ENCODE measurements at regions not wholly inside any gene's neighbourhood (a gene's known extent, or its start where the extent isn't known, plus 50 kb on each side); places are given as distances from the start of the nearest gene placed in this dataset.

DNA sequence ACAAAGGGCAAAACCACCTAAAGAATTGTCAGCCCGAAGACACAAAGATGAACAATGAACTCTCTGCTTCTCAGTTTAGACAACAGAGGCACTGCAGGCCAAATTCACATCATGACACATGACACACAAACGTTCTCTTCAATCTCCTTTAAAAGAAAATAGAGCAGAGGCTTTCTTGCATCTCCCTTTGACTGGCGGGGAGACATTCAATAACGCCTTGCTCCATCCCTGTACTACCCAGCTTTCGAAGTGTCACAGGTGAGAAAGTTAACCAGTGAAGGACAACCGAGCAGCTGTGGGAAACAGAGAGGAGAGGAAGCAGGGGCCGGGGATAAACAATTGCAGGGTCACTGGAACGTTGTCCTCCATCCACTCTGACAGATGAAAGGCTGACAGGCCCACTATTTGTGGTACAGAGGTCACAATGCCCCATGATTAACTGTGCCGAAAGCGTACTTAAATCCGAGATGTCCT, 130.8 kb downstream of the PHLDA1 start (continued):
- TF ChIP-seq ZNF484 (CRISPR knock-in tag; IDR thresholded peaks at IDR 0.05; ENCODE audit: borderline replicate concordance, low read depth) (no peak), RFX1 (IDR thresholded peaks at IDR 0.05) (no peak), NAIF1 (CRISPR knock-in tag; IDR thresholded peaks at IDR 0.05; ENCODE audit: borderline replicate concordance) (no peak), GATA4 (IDR thresholded peaks at IDR 0.05; ENCODE audit: borderline replicate concordance, low read depth) (peak; percentile 57; the same call in 1 of the 2 replicates), U2AF1 (optimal IDR thresholded peaks at IDR 0.05; ENCODE audit: low read depth, low read length) (no peak), PHF21A (CRISPR knock-in tag; IDR thresholded peaks at IDR 0.05) (peak; percentile 96), POLR2A (IDR thresholded peaks at IDR 0.05; ENCODE audit: insufficient read depth in 1 of 2, low read depth in 2 of 2, low read length in 2 of 2) (no peak), HNRNPUL1 (IDR thresholded peaks at IDR 0.05; ENCODE audit: low read depth, low read length) (no peak), TBP (CRISPR knock-in tag; IDR thresholded peaks at IDR 0.05) (no peak), FOXA3 (CRISPR knock-in tag; IDR thresholded peaks at IDR 0.05) (peak; percentile 76), ZNF839 (CRISPR knock-in tag; IDR thresholded peaks at IDR 0.05; ENCODE audit: borderline replicate concordance) (no peak), NFIB (CRISPR knock-in tag; IDR thresholded peaks at IDR 0.05; ENCODE audit: borderline replicate concordance) (no peak), CREB1 (IDR thresholded peaks at IDR 0.05) (no peak), CREB1 (CRISPR knock-in tag; IDR thresholded peaks at IDR 0.05) (0 out of 2 replicates have a peak, but pooled peaks have one; percentile 19), NCOA5 (CRISPR knock-in tag; IDR thresholded peaks at IDR 0.05) (no peak), EHMT2 (IDR thresholded peaks at IDR 0.05; ENCODE audit: borderline replicate concordance, low read depth, low read length) (no peak; the same call in 1 of the 2 replicates), ZNF101 (CRISPR knock-in tag; IDR thresholded peaks at IDR 0.05; ENCODE audit: borderline replicate concordance, low read depth) (no peak), ZNF317 (CRISPR knock-in tag; IDR thresholded peaks at IDR 0.05) (0 out of 2 replicates have a peak, but pooled peaks have one; percentile 26)
- TF ChIP-seq, protein P1, sequence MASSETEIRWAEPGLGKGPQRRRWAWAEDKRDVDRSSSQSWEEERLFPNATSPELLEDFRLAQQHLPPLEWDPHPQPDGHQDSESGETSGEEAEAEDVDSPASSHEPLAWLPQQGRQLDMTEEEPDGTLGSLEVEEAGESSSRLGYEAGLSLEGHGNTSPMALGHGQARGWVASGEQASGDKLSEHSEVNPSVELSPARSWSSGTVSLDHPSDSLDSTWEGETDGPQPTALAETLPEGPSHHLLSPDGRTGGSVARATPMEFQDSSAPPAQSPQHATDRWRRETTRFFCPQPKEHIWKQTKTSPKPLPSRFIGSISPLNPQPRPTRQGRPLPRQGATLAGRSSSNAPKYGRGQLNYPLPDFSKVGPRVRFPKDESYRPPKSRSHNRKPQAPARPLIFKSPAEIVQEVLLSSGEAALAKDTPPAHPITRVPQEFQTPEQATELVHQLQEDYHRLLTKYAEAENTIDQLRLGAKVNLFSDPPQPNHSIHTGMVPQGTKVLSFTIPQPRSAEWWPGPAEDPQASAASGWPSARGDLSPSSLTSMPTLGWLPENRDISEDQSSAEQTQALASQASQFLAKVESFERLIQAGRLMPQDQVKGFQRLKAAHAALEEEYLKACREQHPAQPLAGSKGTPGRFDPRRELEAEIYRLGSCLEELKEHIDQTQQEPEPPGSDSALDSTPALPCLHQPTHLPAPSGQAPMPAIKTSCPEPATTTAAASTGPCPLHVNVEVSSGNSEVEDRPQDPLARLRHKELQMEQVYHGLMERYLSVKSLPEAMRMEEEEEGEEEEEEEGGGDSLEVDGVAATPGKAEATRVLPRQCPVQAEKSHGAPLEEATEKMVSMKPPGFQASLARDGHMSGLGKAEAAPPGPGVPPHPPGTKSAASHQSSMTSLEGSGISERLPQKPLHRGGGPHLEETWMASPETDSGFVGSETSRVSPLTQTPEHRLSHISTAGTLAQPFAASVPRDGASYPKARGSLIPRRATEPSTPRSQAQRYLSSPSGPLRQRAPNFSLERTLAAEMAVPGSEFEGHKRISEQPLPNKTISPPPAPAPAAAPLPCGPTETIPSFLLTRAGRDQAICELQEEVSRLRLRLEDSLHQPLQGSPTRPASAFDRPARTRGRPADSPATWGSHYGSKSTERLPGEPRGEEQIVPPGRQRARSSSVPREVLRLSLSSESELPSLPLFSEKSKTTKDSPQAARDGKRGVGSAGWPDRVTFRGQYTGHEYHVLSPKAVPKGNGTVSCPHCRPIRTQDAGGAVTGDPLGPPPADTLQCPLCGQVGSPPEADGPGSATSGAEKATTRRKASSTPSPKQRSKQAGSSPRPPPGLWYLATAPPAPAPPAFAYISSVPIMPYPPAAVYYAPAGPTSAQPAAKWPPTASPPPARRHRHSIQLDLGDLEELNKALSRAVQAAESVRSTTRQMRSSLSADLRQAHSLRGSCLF (CRISPR knock-in tag; IDR thresholded peaks at IDR 0.05; ENCODE audit: borderline replicate concordance), result no peak
- TF ChIP-seq, protein P2, sequence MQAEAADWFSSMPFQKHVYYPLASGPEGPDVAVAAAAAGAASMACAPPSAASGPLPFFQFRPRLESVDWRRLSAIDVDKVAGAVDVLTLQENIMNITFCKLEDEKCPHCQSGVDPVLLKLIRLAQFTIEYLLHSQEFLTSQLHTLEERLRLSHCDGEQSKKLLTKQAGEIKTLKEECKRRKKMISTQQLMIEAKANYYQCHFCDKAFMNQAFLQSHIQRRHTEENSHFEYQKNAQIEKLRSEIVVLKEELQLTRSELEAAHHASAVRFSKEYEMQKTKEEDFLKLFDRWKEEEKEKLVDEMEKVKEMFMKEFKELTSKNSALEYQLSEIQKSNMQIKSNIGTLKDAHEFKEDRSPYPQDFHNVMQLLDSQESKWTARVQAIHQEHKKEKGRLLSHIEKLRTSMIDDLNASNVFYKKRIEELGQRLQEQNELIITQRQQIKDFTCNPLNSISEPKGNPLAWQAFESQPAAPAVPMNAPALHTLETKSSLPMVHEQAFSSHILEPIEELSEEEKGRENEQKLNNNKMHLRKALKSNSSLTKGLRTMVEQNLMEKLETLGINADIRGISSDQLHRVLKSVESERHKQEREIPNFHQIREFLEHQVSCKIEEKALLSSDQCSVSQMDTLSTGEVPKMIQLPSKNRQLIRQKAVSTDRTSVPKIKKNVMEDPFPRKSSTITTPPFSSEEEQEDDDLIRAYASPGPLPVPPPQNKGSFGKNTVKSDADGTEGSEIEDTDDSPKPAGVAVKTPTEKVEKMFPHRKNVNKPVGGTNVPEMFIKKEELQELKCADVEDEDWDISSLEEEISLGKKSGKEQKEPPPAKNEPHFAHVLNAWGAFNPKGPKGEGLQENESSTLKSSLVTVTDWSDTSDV (CRISPR knock-in tag; IDR thresholded peaks at IDR 0.05), result no peak
- TF ChIP-seq, protein P3, sequence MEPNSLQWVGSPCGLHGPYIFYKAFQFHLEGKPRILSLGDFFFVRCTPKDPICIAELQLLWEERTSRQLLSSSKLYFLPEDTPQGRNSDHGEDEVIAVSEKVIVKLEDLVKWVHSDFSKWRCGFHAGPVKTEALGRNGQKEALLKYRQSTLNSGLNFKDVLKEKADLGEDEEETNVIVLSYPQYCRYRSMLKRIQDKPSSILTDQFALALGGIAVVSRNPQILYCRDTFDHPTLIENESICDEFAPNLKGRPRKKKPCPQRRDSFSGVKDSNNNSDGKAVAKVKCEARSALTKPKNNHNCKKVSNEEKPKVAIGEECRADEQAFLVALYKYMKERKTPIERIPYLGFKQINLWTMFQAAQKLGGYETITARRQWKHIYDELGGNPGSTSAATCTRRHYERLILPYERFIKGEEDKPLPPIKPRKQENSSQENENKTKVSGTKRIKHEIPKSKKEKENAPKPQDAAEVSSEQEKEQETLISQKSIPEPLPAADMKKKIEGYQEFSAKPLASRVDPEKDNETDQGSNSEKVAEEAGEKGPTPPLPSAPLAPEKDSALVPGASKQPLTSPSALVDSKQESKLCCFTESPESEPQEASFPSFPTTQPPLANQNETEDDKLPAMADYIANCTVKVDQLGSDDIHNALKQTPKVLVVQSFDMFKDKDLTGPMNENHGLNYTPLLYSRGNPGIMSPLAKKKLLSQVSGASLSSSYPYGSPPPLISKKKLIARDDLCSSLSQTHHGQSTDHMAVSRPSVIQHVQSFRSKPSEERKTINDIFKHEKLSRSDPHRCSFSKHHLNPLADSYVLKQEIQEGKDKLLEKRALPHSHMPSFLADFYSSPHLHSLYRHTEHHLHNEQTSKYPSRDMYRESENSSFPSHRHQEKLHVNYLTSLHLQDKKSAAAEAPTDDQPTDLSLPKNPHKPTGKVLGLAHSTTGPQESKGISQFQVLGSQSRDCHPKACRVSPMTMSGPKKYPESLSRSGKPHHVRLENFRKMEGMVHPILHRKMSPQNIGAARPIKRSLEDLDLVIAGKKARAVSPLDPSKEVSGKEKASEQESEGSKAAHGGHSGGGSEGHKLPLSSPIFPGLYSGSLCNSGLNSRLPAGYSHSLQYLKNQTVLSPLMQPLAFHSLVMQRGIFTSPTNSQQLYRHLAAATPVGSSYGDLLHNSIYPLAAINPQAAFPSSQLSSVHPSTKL (CRISPR knock-in tag; IDR thresholded peaks at IDR 0.05), result peak; percentile 89
